ENCODE measurements at regions not wholly inside any gene's neighbourhood (a gene's known extent, or its start where the extent isn't known, plus 50 kb on each side); places are given as distances from the start of the nearest gene placed in this dataset.

DNA sequence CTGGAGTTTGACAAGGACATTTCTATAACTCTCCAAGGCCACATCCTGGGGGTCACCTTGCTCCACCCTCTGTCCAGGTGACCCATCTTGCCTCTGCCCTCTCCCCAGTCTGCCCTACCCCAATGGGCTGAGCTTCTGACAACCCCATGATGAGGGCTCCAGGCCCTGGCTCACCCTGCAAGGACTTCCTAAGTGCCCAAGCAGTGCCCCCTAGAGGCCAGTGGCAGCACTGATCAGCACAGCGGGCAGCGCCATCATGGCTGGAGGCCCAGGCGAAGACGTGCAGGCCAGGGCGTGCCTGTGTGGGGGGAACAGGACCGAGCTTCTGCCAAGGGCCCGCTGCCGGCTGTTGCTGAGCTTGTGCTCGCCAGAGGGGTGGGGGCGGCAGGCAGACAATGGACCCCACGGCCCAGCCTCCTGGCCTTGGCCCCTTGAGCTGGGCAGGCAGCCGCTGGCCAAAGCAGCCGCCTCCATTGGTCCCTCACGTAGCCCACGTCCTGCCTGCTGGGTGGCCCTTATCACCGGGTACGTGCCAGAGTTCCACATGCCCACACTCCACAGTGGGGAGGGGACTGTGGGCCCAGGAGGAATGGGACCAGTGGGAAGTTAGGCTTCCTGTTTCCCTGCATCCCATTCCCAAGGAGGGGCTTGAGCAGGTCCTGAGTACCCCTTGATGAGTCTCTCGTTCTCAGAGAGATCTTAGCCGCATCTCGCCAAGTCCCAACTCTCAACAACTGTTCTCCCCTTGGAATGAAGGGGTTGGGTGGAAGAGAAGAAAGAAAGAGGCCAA lies 64.3 kb downstream of the MRPL14 start:
- DNase-seq (ENCODE audit: low read depth) = no peak

DNA sequence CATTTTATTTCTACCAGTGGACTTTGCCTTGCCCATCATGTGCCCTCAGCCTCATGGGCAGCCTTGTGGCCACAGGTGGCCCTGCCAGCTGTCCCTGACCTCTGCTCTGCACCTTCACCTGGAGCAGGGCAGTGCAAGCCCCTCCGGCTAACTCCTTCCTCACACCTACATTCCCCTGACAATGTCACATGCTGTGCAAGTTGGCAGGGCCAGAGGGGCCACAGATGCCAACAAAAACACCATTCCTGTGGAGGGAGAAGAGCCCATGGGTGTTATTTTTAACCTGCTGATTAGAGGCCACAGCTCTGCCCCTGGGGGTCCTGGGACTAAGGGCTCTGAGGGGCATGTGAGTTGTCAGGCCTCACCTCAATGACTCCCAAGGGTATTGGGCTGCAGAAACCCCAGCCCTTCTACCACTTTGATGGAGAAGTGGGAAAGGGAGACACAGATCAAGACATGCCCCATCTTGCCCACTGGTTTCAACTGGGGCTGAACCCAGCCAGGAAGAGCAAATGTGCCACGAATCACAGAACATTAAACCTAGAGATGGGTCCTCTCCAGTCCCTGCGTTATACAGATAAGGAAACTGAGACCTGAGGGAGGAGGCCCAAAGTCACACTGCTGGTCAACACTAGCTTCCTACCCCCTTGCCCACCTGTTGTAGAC lies 65.0 kb downstream of the MRPL14 start:
- DNase-seq (ENCODE audit: low read depth) = no peak

DNA sequence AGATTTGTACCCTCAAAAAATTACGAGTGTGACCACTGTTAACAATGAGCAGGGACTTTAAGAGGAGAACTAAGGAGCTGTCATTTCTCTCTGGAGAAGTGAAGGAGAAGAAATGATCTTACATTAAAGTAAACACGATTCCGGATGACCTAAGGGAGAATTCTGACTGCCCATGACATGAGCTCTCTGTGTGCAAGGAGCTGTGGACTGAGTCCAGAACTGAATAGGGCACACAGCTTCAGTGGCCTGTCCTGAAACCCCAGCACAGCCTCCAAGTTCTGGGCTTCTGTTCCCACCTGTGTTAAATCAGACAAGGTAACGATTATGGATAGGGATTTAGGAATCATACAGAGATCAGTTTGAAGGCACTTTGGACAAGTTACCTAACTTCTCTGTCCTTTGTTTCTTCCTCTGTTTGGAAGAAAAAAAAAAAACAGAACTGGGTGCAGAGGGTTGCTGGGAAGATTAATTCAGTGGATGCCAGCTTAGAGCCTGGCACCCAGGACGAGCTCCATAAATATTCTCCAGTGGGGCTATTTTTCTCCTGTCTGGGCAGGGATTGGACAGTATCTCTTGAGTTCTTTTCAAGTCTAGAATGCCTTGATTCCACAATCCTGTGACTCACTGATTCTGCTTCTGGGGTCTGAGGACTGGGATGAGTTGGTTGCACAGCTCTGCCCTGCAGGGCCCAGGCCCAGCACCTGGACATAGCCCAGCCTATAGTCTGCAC lies 65.7 kb downstream of the MRPL14 start:
- no peak for DNase-seq (ENCODE audit: low read depth)

DNA sequence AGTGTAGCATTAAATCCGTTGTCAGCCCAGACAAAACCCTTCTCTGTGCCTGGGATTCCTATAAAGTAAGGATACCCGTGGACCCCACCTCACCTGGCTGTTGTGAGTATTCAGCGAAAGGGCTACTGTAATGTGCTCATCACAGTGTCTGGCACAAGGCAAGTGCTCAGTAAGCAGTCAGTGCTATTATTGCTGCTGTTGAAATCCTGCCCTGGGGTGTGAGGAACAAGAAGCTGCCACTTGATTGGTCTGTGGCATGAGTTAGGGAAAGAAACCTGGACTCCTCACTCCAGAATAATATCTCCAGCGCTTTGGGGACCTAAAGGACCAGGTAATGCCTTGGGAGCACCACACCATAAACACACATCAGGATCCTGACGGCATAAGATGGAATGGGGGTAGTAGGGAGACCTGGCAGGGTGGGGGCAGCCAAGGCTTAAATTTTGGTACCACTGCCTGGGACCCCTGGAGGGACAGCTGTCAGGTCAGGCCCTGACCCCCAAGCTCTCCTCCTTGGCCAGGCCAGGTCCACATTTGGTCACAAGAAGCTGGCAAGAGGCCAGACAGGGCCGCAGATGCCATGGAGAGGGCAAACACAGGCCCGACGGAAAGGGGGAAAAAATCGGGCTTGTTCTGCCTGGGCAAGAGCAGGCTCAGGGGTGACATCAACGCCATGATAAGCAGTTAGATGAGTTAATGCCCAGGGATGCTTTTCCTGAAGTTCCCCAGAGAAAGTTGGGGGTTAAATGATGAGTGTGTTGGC lies 66.5 kb downstream of the MRPL14 start:
- DNase-seq (ENCODE audit: low read depth) = no peak

GRCh38 chr6:44059359-44060346 lies 67.6 kb downstream of the MRPL14 start:
- no peak for DNase-seq (ENCODE audit: low read depth)

DNA sequence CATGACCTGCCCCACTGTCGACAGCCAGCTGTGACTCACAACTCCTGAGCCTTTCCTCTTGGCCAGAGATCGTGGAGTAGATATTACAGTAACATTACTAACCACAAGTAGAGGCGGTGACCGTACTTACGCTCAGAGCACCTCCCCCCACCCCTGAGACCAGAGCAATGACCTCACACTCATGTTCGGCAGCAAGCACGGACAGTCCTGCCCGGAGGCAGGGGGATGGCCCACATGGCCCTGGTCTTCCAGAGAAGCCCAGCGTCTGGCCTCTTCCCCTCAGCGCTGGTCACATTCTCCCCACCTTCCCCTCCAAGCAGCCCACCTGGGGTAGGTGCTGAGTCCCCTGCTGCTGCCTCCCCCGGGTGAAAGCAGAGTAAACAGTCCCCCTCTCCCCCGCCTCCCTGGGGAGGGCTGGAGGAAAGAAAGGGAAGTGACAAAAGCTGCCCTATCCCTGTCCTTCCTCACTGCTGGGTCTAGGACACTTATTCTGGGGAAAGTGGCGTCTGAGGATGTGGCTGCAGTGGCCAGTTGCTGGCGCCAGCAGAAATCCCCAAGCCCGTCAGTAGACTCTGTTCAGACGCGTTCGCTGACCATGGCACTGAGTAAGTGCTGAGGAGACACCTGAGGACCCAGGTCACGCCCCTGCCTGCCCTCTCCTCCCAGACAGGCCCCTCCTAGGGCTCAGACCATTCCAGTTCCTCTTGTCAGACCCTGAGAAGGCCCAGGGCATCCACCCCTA lies 68.5 kb downstream of the MRPL14 start:
- no peak for DNase-seq (ENCODE audit: low read depth)

GRCh38 chr6:44057931-44058616 lies 69.2 kb downstream of the MRPL14 start:
- no peak for DNase-seq (ENCODE audit: low read depth)

DNA sequence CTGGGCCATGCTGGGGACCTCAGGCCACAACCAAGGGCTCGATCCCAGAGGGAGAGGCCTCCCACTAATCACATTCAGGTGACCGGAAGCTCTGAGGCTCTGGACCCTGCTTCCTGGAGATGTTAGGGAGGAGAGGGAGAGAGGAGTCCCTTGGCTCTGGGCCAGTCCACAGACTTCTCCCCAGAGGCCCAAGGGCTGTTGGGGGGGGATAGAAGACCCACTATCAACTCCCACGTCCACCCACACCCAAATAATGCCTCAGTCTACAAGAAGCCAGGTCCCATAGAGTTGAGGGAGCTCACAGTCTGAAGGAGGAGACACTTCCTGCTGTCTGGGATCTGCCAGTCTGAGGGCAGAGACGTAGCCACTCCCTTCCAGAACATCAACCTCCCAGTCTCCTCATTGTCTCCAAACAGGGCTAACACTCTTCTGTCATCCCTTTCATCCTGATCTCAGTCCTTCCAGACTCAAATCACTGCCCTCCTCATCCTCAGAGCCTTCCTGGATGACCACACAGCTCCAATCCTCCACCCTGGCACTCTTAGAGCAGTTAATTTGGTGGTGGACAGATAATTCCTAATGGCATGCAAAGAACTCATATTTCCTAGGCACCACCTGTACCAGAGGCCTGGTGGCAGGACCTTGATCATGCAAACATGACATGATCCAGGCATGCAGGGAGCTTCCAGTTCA lies 69.9 kb downstream of the MRPL14 start:
- no peak for DNase-seq (ENCODE audit: low read depth)

- no peak for DNase-seq (ENCODE audit: low read depth)
Measured at GRCh38 chr6:44056392-44057237, 70.6 kb downstream of the MRPL14 start.

DNA sequence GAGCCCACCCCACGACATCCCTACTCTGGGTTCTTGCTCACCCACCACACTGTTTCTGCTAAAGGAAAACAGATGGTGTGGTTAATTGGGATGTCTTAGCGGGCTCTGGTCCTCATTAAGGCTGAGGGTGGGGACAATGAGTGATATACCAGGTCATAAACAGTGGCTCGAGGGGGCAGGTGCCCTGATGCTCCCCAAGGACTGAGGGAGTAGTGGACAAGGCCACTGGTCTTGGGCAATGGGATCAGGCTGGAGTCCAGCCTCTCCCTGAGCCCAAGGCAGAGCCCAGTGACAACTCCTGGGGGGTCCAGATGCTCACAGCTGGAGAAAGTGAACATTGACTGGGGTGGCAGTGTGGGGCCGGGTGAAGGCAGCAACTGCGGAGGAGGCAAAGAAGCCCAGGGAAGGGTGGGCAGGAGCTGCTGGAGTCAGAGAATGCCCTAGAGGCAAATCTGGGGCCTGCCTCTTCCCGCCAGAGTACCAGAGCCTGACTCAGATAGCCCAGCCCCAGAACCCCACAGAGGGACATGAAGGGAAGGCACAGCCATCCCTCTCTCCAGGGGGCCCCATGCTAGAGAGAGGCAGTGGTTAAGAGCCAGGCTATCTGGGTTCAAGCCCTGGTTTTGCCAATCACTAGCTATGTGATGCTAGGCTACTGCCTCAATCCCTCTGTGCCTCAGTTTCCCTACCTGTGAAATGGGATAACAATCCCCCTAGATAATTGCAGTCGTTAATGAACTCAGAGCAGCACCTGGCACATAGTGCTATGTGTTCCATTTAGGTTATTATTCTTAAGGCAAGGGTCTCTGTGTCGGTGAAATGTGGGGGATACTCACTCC lies 72.3 kb downstream of the MRPL14 start:
- DNase-seq (ENCODE audit: low read depth) = no peak

DNA sequence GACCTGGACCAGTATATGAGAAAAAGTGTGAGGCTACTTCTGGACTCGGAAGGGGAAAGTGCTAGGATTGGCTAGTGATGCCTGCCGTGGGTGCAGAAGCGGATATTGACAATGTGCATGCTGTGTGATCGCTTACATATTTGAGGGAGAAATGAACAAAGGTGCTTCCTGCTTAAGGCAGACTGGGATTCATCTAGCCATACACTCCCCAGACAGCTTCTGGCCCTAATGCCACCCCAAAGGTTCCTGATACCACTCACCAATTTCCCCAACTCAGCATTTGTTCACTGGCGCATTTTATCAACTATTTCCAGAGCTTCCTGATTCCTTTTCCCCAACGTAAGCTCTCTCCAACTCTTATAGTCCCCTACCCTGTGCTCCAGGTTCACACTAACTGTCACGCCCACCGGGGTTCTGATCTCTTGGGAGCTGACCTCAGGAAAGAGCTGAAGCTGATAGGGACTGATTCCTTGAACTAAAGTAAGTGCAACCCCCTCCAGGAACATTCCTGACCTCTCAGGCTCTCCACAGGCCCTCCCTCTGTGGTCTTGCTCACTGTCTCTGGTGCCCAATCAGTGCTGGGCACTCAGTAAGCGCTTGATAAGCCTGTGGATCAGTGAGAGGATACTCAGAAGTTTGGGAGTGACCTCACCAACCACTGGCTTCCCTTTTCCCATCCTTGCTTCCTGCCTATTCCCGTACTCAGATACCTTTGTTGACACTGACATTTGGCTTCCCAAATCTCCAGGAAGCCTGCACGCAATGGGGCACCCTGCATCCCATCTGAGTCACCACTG lies 73.3 kb downstream of the MRPL14 start:
- no peak for DNase-seq (ENCODE audit: low read depth)

DNA sequence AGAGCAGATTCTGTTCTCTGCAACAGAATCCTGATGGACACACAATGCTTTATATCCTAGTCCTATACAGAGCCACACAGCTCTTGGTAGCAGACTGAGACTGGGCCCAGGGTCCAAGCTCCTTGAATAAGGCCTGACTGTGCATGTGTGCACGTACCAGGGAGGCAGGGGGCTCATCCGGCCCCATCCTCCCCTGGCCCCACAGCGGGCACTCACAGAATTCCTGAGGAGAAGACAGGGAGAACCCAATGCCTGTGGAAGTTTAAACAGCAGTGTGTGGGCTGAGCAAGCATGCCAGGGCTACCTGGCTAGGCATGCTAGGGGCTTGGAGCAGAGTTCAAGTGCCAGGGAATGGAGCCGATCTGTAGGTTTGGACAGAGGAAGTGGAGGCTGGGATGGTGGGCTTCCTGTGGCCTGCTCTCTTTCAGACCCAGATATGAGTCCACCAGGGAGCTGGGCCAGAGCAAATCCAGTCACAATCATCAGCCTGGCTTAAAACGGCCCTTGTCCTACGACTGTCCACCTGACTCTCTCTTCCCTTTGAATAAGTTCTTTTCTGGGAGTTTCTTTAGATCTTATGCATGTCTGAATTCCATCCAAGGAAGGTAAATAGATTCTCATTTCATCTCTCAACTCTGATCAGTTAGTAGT lies 74.0 kb downstream of the MRPL14 start:
- no peak for DNase-seq (ENCODE audit: low read depth)

DNA sequence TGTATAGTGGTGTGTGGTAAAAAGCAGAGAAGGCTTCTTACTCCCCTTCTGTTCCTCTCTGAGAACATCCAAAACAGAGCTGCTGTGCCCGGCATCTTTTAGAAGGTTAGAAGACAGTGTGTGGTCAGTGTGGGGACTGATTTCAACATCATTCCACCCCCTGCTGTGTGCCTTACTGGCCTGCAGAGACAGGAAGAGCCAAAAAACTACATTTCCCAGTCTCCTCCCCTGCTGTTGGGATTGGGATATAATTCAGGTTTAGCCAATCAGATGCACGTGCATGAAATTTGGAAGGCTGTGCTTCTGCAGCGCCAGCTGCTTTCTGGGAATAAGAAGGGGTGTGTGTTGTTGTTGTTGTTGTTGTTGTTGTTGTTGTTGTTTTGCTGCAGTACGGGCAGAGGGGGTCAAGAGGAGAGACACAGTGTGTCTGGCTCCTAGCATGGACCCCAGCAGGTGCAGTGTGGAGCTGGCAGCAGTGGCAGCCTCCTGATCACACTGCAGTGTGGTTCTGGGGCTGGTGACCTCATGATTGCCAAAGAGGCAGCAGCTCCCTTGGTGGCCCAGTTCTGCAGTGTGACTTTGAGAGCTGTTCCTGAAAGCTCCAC lies 74.7 kb downstream of the MRPL14 start:
- DNase-seq (ENCODE audit: low read depth) = no peak

- no peak for DNase-seq (ENCODE audit: low read depth)
Measured at GRCh38 chr6:44051515-44051914, 75.7 kb downstream of the MRPL14 start.

- DNase-seq (ENCODE audit: low read depth) = no peak
Measured at GRCh38 chr6:44050872-44051505, 76.3 kb downstream of the MRPL14 start.
